Suppressor macrophage (primary cell): ENCODE measurements at regions not wholly inside any gene's neighbourhood (a gene's known extent, or its start where the extent isn't known, plus 50 kb on each side); places are given as distances from the start of the nearest gene placed in this dataset.
"Not testable (repeated sequence)": the region's sequence is repeated elsewhere in the genome, so short reads cannot be mapped to it uniquely, and the experiment has no call there.

Source experiments
- DNase-seq, 4 experiments: peaks; one replicate each; pipeline ENCODE4 v3.0.0-alpha.2; 2020 to 2022

GRCh38 chrX:66912417-66912816 is 273.5 kb upstream of the EDA2R start:
- no peak for DNase-seq

GRCh38 chrX:66902081-66902480 is 263.2 kb upstream of the EDA2R start:
- DNase-seq = no peak

GRCh38 chrX:66900886-66901285 is 262.0 kb upstream of the EDA2R start:
- DNase-seq = no peak

- no peak for DNase-seq
These were observed 253.1 kb upstream of the EDA2R start for GRCh38 chrX:66892004-66892403.

- no peak for DNase-seq
These were observed 250.5 kb upstream of the EDA2R start for GRCh38 chrX:66889418-66889817.

GRCh38 chrX:66882101-66882500 is 243.2 kb upstream of the EDA2R start:
- no peak for DNase-seq

GRCh38 chrX:66876776-66877175 is 237.9 kb upstream of the EDA2R start:
- DNase-seq = no peak

GRCh38 chrX:66872771-66873170 is 233.9 kb upstream of the EDA2R start:
- DNase-seq = no peak

- DNase-seq = no peak
These were observed 224.8 kb upstream of the EDA2R start for GRCh38 chrX:66863721-66864120.

GRCh38 chrX:66833426-66833825 is 194.5 kb upstream of the EDA2R start:
- no peak for DNase-seq

- no peak for DNase-seq
These were observed 176.3 kb upstream of the EDA2R start for GRCh38 chrX:66815227-66815626.

- not testable (repeated sequence) for DNase-seq
These were observed 155.6 kb upstream of the EDA2R start for GRCh38 chrX:66794514-66794913.

GRCh38 chrX:66766318-66766717 is 127.4 kb upstream of the EDA2R start:
- no peak for DNase-seq

- no peak for DNase-seq
These were observed 121.8 kb upstream of the EDA2R start for GRCh38 chrX:66760651-66761050.

- no peak for DNase-seq
These were observed 117.8 kb upstream of the EDA2R start for GRCh38 chrX:66756717-66757116.

- DNase-seq = no peak
These were observed 112.4 kb upstream of the EDA2R start for GRCh38 chrX:66751136-66751782.

- DNase-seq = not testable (repeated sequence)
These were observed 105.6 kb upstream of the EDA2R start for GRCh38 chrX:66744519-66744918.

GRCh38 chrX:66731398-66731797 is 92.5 kb upstream of the EDA2R start:
- DNase-seq = peak in 3 of 4 experiments; percentile 0 to 55 (median 43)

GRCh38 chrX:66728818-66729271 is 90.0 kb upstream of the EDA2R start:
- peak; percentile 41 to 67 (median 66) for DNase-seq

- no peak for DNase-seq
These were observed 79.0 kb upstream of the EDA2R start for GRCh38 chrX:66717926-66718325.

- no peak for DNase-seq
These were observed 59.7 kb upstream of the EDA2R start for GRCh38 chrX:66698273-66699204.

GRCh38 chrX:66692512-66692911 is 53.6 kb upstream of the EDA2R start:
- DNase-seq = not testable (repeated sequence)
